ENCODE measurements at regions not wholly inside any gene's neighbourhood (a gene's known extent, or its start where the extent isn't known, plus 50 kb on each side); places are given as distances from the start of the nearest gene placed in this dataset.

DNA sequence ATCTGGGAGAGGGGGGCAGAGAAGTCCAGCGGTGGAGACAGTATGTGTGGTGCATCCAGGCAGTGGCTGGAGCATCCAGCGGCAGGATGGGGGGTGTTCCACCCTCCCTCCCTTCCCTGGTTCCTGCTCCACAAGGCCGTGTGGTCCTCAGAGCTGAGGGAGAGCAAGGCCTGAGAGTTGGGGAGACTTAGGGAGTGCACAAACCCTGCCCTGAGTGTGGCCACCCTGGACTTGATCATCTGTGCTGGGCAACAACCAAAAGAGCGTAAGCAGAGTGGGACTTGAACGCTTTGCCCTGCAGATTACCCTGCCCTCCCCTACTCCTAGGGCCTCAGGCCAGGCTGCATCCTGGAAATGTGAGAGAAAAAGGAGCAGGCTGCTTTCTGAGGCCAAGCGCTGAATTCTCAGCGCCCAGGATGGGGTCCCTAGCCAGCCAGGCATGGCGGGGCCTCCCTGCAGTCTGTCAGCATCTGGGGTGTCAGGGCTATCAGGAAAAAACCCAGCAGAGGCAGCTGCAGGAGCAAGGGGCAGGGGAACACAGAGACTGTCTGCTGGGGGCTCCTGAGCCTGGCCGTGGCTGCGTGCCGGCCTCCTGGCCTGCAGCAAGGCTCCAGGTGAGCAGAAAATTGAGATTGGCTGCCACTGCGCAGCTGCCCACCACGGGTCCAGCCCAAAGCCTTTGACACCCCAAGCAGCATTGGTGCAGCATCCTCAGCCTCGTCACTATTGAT lies 266.2 kb downstream of the NPHP4 start:
- TF ChIP-seq, protein P1, sequence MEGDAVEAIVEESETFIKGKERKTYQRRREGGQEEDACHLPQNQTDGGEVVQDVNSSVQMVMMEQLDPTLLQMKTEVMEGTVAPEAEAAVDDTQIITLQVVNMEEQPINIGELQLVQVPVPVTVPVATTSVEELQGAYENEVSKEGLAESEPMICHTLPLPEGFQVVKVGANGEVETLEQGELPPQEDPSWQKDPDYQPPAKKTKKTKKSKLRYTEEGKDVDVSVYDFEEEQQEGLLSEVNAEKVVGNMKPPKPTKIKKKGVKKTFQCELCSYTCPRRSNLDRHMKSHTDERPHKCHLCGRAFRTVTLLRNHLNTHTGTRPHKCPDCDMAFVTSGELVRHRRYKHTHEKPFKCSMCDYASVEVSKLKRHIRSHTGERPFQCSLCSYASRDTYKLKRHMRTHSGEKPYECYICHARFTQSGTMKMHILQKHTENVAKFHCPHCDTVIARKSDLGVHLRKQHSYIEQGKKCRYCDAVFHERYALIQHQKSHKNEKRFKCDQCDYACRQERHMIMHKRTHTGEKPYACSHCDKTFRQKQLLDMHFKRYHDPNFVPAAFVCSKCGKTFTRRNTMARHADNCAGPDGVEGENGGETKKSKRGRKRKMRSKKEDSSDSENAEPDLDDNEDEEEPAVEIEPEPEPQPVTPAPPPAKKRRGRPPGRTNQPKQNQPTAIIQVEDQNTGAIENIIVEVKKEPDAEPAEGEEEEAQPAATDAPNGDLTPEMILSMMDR (IDR thresholded peaks at IDR 0.05), result no peak
- no peak for TF ChIP-seq POLR2AphosphoS5 (IDR thresholded peaks at IDR 0.05)
- TF ChIP-seq POLR2A (IDR thresholded peaks at IDR 0.05), result no peak
